NCI-H82 treated with DMSO at 0.1 percent for 48 hours (cell line): ENCODE measurements at regions not wholly inside any gene's neighbourhood (a gene's known extent, or its start where the extent isn't known, plus 50 kb on each side); places are given as distances from the start of the nearest gene placed in this dataset.
"Not testable (repeated sequence)": the region's sequence is repeated elsewhere in the genome, so short reads cannot be mapped to it uniquely, and the experiment has no call there.

Source experiments
- DNase-seq: peaks from one replicate; lab custom pipeline; 2025; ENCODE audit not compliant: unreplicated experiment; lab: John Stamatoyannopoulos, UW

- DNase-seq: no peak
Measured at GRCh38 chr1:212495766-212496494, 63.2 kb downstream of the NENF start.

GRCh38 chr1:212496682-212497081 is 64.0 kb downstream of the NENF start:
- DNase-seq: no peak

GRCh38 chr1:212497553-212497952 is 64.8 kb downstream of the NENF start:
- DNase-seq: no peak

GRCh38 chr1:212498283-212499040 is 65.7 kb downstream of the NENF start:
- DNase-seq: no peak

GRCh38 chr1:212500351-212500750 is 67.6 kb downstream of the NENF start:
- DNase-seq: no peak

- DNase-seq: no peak
Measured at GRCh38 chr1:212500983-212501382, 68.3 kb downstream of the NENF start.

- no peak for DNase-seq
Measured at GRCh38 chr1:212503714-212504113, 71.0 kb downstream of the NENF start.

GRCh38 chr1:212504171-212504803 is 71.6 kb downstream of the NENF start:
- no peak for DNase-seq

- no peak for DNase-seq
Measured at GRCh38 chr1:212506666-212507065, 73.9 kb downstream of the NENF start.

GRCh38 chr1:212507369-212507768 is 74.6 kb downstream of the NENF start:
- DNase-seq: no peak

- no peak for DNase-seq
Measured at GRCh38 chr1:212512816-212513559, 80.3 kb downstream of the NENF start.

GRCh38 chr1:212513586-212513985 is 80.9 kb downstream of the NENF start:
- no peak for DNase-seq

GRCh38 chr1:212514056-212514614 is 81.4 kb downstream of the NENF start:
- DNase-seq: no peak

GRCh38 chr1:212514782-212515181 is 82.1 kb downstream of the NENF start:
- DNase-seq: no peak

GRCh38 chr1:212515329-212515760 is 82.6 kb downstream of the NENF start:
- peak; percentile 95 for DNase-seq

GRCh38 chr1:212516012-212516411 is 83.3 kb downstream of the NENF start:
- DNase-seq: not testable (repeated sequence)

- DNase-seq: no peak
Measured at GRCh38 chr1:212518188-212519054, 85.7 kb downstream of the NENF start.

- DNase-seq: no peak
Measured at GRCh38 chr1:212519131-212519530, 86.4 kb downstream of the NENF start.

GRCh38 chr1:212520299-212520698 is 87.6 kb downstream of the NENF start:
- no peak for DNase-seq

- DNase-seq: peak; percentile 89
Measured at GRCh38 chr1:212520746-212521145, 87.8 kb upstream of the ATF3 start.
